Trophoblast cell (in vitro differentiated cells and primary cell): ENCODE measurements at regions not wholly inside any gene's neighbourhood (a gene's known extent, or its start where the extent isn't known, plus 50 kb on each side); places are given as distances from the start of the nearest gene placed in this dataset.
"Not testable (repeated sequence)": the region's sequence is repeated elsewhere in the genome, so short reads cannot be mapped to it uniquely, and the experiment has no call there.

ENCODE experiments used
- DNase-seq, 2 donors: peaks; one replicate each; pipeline ENCODE4 v3.0.0-alpha.2; 2016
- H2AFZ ChIP-seq: 2 replicates; pipeline ENCODE4 v1.6.1; 2013; ENCODE audit warnings: low read length, moderate library complexity, mild to moderate bottlenecking; ENCODE audit not compliant: insufficient read depth, poor library complexity
- H2AK5ac ChIP-seq: 2 replicates; pipeline ENCODE4 v1.6.1; 2013; ENCODE audit warnings: mild to moderate bottlenecking, low read length
- H2BK120ac ChIP-seq: 2 replicates; pipeline ENCODE4 v1.6.1; 2013; ENCODE audit warnings: low read length, mild to moderate bottlenecking, moderate library complexity; ENCODE audit not compliant: insufficient read depth, poor library complexity
- H2BK12ac ChIP-seq: 2 replicates; pipeline ENCODE4 v1.6.1; 2013; ENCODE audit warnings: mild to moderate bottlenecking, low read length, moderate library complexity
- H2BK5ac ChIP-seq: 2 replicates; pipeline ENCODE4 v1.6.1; 2013; ENCODE audit warnings: low read length, low read depth, moderate library complexity, mild to moderate bottlenecking; ENCODE audit not compliant: poor library complexity
- H3K14ac ChIP-seq: 2 replicates; pipeline ENCODE4 v1.6.1; 2013; ENCODE audit warnings: mild to moderate bottlenecking, low read length
- H3K18ac ChIP-seq: 2 replicates; pipeline ENCODE4 v1.6.1; 2013; ENCODE audit warnings: mild to moderate bottlenecking, low read length
- H3K23ac ChIP-seq: 2 replicates; pipeline ENCODE4 v1.6.1; 2013; ENCODE audit warnings: low read length
- H3K27ac ChIP-seq: 2 replicates; pipeline ENCODE4 v1.5.1; 2013; ENCODE audit warnings: low read depth, mild to moderate bottlenecking, inconsistent platforms, low read length, moderate library complexity
- H3K27me3 ChIP-seq: 2 replicates; pipeline ENCODE4 v1.6.1; 2013; ENCODE audit warnings: inconsistent platforms, mild to moderate bottlenecking, low read length, moderate library complexity; ENCODE audit not compliant: insufficient read depth
- H3K36me3 ChIP-seq, 2 experiments: 1 replicate in 1 of 2; 2 replicates in 1 of 2; pipeline ENCODE4 v1.6.1; 2013; ENCODE audit warnings: low read length in 2 of 2, mild to moderate bottlenecking in 2 of 2, moderate library complexity in 1 of 2; ENCODE audit not compliant: insufficient read depth in 2 of 2, control insufficient read depth in 1 of 2
- H3K4ac ChIP-seq: 2 replicates; pipeline ENCODE4 v1.6.1; 2013; ENCODE audit warnings: low read depth, mild to moderate bottlenecking, low read length, moderate library complexity
- H3K4me1 ChIP-seq, 2 experiments: 1 replicate in 1 of 2; 2 replicates in 1 of 2; pipeline ENCODE4 v1.6.1; 2013; ENCODE audit warnings: low read length in 2 of 2, mild to moderate bottlenecking in 2 of 2, moderate library complexity in 1 of 2; ENCODE audit not compliant: insufficient read depth in 2 of 2, control insufficient read depth in 1 of 2
- H3K4me2 ChIP-seq: 2 replicates; pipeline ENCODE4 v1.6.1; 2013; ENCODE audit warnings: inconsistent platforms, mild to moderate bottlenecking, low read length, moderate library complexity
- H3K4me3 ChIP-seq: 2 replicates; pipeline ENCODE4 v1.5.1; 2013; ENCODE audit warnings: mild to moderate bottlenecking, low read depth, low read length, inconsistent platforms
- H3K79me1 ChIP-seq: one replicate; pipeline ENCODE4 v1.6.1; 2013; ENCODE audit warnings: low read length
- H3K79me2 ChIP-seq: 2 replicates; pipeline ENCODE4 v1.6.1; 2013; ENCODE audit warnings: low read length, mild to moderate bottlenecking; ENCODE audit not compliant: control insufficient read depth, insufficient read depth, poor library complexity
- H3K9ac ChIP-seq: 2 replicates; pipeline ENCODE4 v1.6.1; 2013; ENCODE audit warnings: mild to moderate bottlenecking, low read length
- H3K9me3 ChIP-seq: 2 replicates; pipeline ENCODE4 v1.6.1; 2013; ENCODE audit warnings: low read depth, mild to moderate bottlenecking, control low read depth, inconsistent platforms, low read length; ENCODE audit not compliant: insufficient read depth
- H4K12ac ChIP-seq: 2 replicates; pipeline ENCODE4 v1.6.1; 2013; ENCODE audit warnings: low read depth, mild to moderate bottlenecking, low read length, moderate library complexity
- H4K8ac ChIP-seq: 2 replicates; pipeline ENCODE4 v1.6.1; 2013; ENCODE audit warnings: low read depth, mild to moderate bottlenecking, low read length, moderate library complexity
- H4K91ac ChIP-seq: one replicate; pipeline ENCODE4 v1.6.1; 2013; ENCODE audit warnings: low read depth, mild to moderate bottlenecking, low read length, moderate library complexity
- WGBS: extraction: QIAGEN DNeasy Blood & Tissue Kit; methylation state at CpG from one replicate; pipeline ENCODE4 v1.1.7; 2013; ENCODE audit warnings: missing lambda C conversion rate; ENCODE audit not compliant: insufficient read length, insufficient coverage; ENCODE audit errors: extremely low coverage; 5-methylcytosine and 5-hydroxymethylcytosine counted together

- not testable (repeated sequence) for H3K23ac ChIP-seq, H2BK120ac ChIP-seq, H4K91ac ChIP-seq, H3K36me3 ChIP-seq, H2BK5ac ChIP-seq, H3K14ac ChIP-seq, H3K79me1 ChIP-seq, H3K27ac ChIP-seq, H3K4me3 ChIP-seq, H3K4me1 ChIP-seq, H3K4ac ChIP-seq, H2BK12ac ChIP-seq, H3K4me2 ChIP-seq, H3K9ac ChIP-seq, H4K12ac ChIP-seq, H3K27me3 ChIP-seq, H2AK5ac ChIP-seq, H2AFZ ChIP-seq, H3K18ac ChIP-seq, H3K79me2 ChIP-seq, H4K8ac ChIP-seq, DNase-seq, H3K9me3 ChIP-seq
- WGBS: no CpG with 5 or more reads among the region's 2 CpGs
These were observed 281.5 kb upstream of the OR4C13 start for GRCh38 chr11:49670705-49671104.

GRCh38 chr11:49702121-49702520 is 250.1 kb upstream of the OR4C13 start:
- not testable (repeated sequence) for H4K8ac ChIP-seq, H3K4me2 ChIP-seq, H2AK5ac ChIP-seq, H3K27me3 ChIP-seq, H3K9me3 ChIP-seq, H2BK5ac ChIP-seq, H3K79me2 ChIP-seq, H3K18ac ChIP-seq, H4K91ac ChIP-seq, H3K36me3 ChIP-seq, H2BK120ac ChIP-seq, H3K79me1 ChIP-seq, DNase-seq, H3K9ac ChIP-seq, H2AFZ ChIP-seq, H3K23ac ChIP-seq, H4K12ac ChIP-seq, H3K4me3 ChIP-seq, H2BK12ac ChIP-seq, H3K4me1 ChIP-seq, H3K4ac ChIP-seq, H3K14ac ChIP-seq, H3K27ac ChIP-seq
- no CpG with 5 or more reads among the region's 1 CpG for WGBS

GRCh38 chr11:49750447-49750846 is 201.7 kb upstream of the OR4C13 start:
- not testable (repeated sequence) for H3K18ac ChIP-seq, H4K12ac ChIP-seq, H3K9ac ChIP-seq, H3K4me2 ChIP-seq, H3K79me1 ChIP-seq, H3K4me3 ChIP-seq, H3K27ac ChIP-seq, H3K79me2 ChIP-seq, DNase-seq, H2AK5ac ChIP-seq, H2BK120ac ChIP-seq, H4K91ac ChIP-seq, H3K4me1 ChIP-seq, H3K9me3 ChIP-seq, H3K36me3 ChIP-seq, H2BK5ac ChIP-seq, H3K14ac ChIP-seq, H4K8ac ChIP-seq, H3K27me3 ChIP-seq, H3K23ac ChIP-seq, H2AFZ ChIP-seq, H2BK12ac ChIP-seq, H3K4ac ChIP-seq
- WGBS: no CpG with 5 or more reads among the region's 2 CpGs

GRCh38 chr11:49750960-49751359 is 201.2 kb upstream of the OR4C13 start:
- not testable (repeated sequence) for H2AFZ ChIP-seq, H3K27me3 ChIP-seq, H4K8ac ChIP-seq, H2BK5ac ChIP-seq, H3K27ac ChIP-seq, H3K4me3 ChIP-seq, H4K12ac ChIP-seq, H2BK120ac ChIP-seq, H2BK12ac ChIP-seq, H4K91ac ChIP-seq, H3K14ac ChIP-seq, H3K9ac ChIP-seq, H3K18ac ChIP-seq, H3K4me1 ChIP-seq, H2AK5ac ChIP-seq, H3K23ac ChIP-seq, H3K36me3 ChIP-seq, H3K79me1 ChIP-seq, H3K9me3 ChIP-seq, DNase-seq, H3K4me2 ChIP-seq, H3K79me2 ChIP-seq, H3K4ac ChIP-seq

- H3K27ac ChIP-seq, H3K4ac ChIP-seq, H3K79me2 ChIP-seq, H2AK5ac ChIP-seq, H3K4me1 ChIP-seq, H2BK120ac ChIP-seq, H3K36me3 ChIP-seq, H4K12ac ChIP-seq, H3K9ac ChIP-seq, H3K9me3 ChIP-seq, H3K18ac ChIP-seq, H2BK5ac ChIP-seq, H4K8ac ChIP-seq, DNase-seq, H3K79me1 ChIP-seq, H3K14ac ChIP-seq, H3K27me3 ChIP-seq, H2BK12ac ChIP-seq, H2AFZ ChIP-seq, H3K4me3 ChIP-seq, H4K91ac ChIP-seq, H3K23ac ChIP-seq, H3K4me2 ChIP-seq: not testable (repeated sequence)
- no CpG with 5 or more reads among the region's 20 CpGs for WGBS
These were observed 171.4 kb upstream of the OR4C13 start for GRCh38 chr11:49780791-49781190.
